ENCODE measurements at regions not wholly inside any gene's neighbourhood (a gene's known extent, or its start where the extent isn't known, plus 50 kb on each side); places are given as distances from the start of the nearest gene placed in this dataset.

DNA sequence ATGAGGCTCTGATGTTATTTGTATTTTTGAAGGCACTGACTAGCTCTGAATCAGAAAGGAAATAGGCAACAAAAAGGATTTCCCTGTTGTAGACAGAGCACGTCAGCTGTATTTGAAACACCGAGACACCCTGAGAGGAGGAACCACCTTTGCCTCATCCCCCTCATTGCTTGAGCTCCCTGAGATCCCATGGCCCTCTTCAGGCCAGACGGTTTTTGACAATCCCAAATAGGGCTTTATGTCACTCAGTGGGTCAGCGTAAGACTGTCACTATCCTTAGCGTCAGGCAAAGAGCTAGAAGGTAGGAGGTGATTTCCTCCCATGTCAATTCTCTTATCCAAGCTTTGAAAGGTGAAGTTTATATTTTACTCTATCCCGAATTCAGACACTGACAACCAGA, 254.3 kb downstream of the ZNF621 start:
- POLR2A ChIA-PET, result no interaction called here
- no peak for DNase-seq (ENCODE audit: low read depth, low spot score)
- BruUV-seq (replicated peaks), result no TSS peak
- intact Hi-C loops (cut with micrococcal nuclease; ENCODE audit: unreplicated experiment) (no loop called here), in situ Hi-C loops (cut with HindIII; ENCODE audit: low pct_unique_long_range_greater_than_20kb, low sequenced_read_pairs) (no loop called here)
- no peaks in the 10 kb centered on the region for H3K9me3 ChIP-seq (ENCODE audit: control insufficient read depth, insufficient read depth, low read depth, low read length)
- H3K4me1 ChIP-seq (ENCODE audit: control insufficient read depth, insufficient read depth, low read length), result no peaks in the 10 kb centered on the region
- H3K27me3 ChIP-seq (ENCODE audit: control insufficient read depth, insufficient read depth, low read length), result no peaks in the 10 kb centered on the region
- CTCF ChIA-PET, result no interaction called here
- no peak overlapping the region for H3K27ac ChIP-seq (ENCODE audit: low read length)
- no peak overlapping the region for H3K4me3 ChIP-seq (ENCODE audit: low read depth in 2 of 2, low read length in 2 of 2)
- TF ChIP-seq TCF7L2 (IDR thresholded peaks at IDR 0.05; ENCODE audit: low read depth, low read length), result no peak
- H3K36me3 ChIP-seq (ENCODE audit: control insufficient read depth, insufficient read depth, low read length), result no peaks in the 10 kb centered on the region
- ATAC-seq, result no peak

DNA sequence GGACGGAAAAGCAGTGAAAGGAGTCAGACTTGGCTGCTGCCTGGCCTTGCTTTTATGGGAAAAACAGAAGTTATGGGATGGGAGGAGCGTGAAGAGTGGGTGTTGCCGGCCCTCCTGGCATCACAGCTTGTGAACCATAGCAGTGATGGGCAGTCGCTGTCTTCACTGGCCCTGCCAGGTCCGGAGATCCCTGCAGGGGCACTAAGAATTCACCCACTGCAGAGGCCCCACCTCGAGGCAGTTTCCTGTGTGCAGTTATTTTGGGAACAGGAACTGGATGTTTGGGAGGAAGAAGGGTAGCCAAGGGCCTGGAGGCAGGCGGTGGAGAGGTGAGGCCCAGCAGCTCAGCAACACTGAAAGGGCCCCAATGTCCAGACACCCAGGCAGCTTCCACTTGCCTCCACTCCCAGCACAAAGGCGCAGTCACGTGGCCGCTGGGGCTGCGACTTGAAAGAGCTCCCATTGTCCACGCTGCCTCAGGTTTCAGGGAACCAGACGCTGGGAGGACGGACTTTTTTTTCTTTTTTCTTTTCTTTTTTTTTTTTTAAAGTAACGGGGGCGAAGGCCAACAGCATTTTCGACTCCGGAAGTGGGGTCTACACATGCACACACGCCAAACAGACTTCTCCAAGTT, 255.6 kb downstream of the ZNF621 start:
- H3K36me3 ChIP-seq (ENCODE audit: control insufficient read depth, insufficient read depth, low read length), result no peaks in the 10 kb centered on the region
- no peak overlapping the region for H3K27ac ChIP-seq (ENCODE audit: low read length)
- H3K27me3 ChIP-seq (ENCODE audit: control insufficient read depth, insufficient read depth, low read length), result no peaks in the 10 kb centered on the region
- intact Hi-C loops (cut with micrococcal nuclease; ENCODE audit: unreplicated experiment) (no loop called here), in situ Hi-C loops (cut with HindIII; ENCODE audit: low pct_unique_long_range_greater_than_20kb, low sequenced_read_pairs) (no loop called here)
- DNase-seq (ENCODE audit: low read depth, low spot score) (no peak), ATAC-seq (no peak)
- H3K9me3 ChIP-seq (ENCODE audit: control insufficient read depth, insufficient read depth, low read depth, low read length), result no peaks in the 10 kb centered on the region
- H3K4me3 ChIP-seq (ENCODE audit: low read depth in 2 of 2, low read length in 2 of 2), result no peak overlapping the region
- no peak for TF ChIP-seq POLR2AphosphoS5 (IDR thresholded peaks at IDR 0.05; ENCODE audit: low read depth, low read length)
- TF ChIP-seq, protein P1, sequence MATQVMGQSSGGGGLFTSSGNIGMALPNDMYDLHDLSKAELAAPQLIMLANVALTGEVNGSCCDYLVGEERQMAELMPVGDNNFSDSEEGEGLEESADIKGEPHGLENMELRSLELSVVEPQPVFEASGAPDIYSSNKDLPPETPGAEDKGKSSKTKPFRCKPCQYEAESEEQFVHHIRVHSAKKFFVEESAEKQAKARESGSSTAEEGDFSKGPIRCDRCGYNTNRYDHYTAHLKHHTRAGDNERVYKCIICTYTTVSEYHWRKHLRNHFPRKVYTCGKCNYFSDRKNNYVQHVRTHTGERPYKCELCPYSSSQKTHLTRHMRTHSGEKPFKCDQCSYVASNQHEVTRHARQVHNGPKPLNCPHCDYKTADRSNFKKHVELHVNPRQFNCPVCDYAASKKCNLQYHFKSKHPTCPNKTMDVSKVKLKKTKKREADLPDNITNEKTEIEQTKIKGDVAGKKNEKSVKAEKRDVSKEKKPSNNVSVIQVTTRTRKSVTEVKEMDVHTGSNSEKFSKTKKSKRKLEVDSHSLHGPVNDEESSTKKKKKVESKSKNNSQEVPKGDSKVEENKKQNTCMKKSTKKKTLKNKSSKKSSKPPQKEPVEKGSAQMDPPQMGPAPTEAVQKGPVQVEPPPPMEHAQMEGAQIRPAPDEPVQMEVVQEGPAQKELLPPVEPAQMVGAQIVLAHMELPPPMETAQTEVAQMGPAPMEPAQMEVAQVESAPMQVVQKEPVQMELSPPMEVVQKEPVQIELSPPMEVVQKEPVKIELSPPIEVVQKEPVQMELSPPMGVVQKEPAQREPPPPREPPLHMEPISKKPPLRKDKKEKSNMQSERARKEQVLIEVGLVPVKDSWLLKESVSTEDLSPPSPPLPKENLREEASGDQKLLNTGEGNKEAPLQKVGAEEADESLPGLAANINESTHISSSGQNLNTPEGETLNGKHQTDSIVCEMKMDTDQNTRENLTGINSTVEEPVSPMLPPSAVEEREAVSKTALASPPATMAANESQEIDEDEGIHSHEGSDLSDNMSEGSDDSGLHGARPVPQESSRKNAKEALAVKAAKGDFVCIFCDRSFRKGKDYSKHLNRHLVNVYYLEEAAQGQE (IDR thresholded peaks at IDR 0.05; ENCODE audit: insufficient read depth in 1 of 2, low read depth in 2 of 2, low read length in 1 of 2), result no peak
- TF ChIP-seq SIN3A (IDR thresholded peaks at IDR 0.05; ENCODE audit: borderline replicate concordance, insufficient read depth, low read depth, low read length), result no peak
- TF ChIP-seq TCF7L2 (IDR thresholded peaks at IDR 0.05; ENCODE audit: low read depth, low read length), result no peak
- TF ChIP-seq, protein P2, sequence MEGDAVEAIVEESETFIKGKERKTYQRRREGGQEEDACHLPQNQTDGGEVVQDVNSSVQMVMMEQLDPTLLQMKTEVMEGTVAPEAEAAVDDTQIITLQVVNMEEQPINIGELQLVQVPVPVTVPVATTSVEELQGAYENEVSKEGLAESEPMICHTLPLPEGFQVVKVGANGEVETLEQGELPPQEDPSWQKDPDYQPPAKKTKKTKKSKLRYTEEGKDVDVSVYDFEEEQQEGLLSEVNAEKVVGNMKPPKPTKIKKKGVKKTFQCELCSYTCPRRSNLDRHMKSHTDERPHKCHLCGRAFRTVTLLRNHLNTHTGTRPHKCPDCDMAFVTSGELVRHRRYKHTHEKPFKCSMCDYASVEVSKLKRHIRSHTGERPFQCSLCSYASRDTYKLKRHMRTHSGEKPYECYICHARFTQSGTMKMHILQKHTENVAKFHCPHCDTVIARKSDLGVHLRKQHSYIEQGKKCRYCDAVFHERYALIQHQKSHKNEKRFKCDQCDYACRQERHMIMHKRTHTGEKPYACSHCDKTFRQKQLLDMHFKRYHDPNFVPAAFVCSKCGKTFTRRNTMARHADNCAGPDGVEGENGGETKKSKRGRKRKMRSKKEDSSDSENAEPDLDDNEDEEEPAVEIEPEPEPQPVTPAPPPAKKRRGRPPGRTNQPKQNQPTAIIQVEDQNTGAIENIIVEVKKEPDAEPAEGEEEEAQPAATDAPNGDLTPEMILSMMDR (IDR thresholded peaks at IDR 0.05), result no peak
- CTCF ChIA-PET, result no interaction called here
- no TSS peak for BruUV-seq (replicated peaks)
- H3K4me1 ChIP-seq (ENCODE audit: control insufficient read depth, insufficient read depth, low read length), result no peaks in the 10 kb centered on the region
- POLR2A ChIA-PET, result no interaction called here

DNA sequence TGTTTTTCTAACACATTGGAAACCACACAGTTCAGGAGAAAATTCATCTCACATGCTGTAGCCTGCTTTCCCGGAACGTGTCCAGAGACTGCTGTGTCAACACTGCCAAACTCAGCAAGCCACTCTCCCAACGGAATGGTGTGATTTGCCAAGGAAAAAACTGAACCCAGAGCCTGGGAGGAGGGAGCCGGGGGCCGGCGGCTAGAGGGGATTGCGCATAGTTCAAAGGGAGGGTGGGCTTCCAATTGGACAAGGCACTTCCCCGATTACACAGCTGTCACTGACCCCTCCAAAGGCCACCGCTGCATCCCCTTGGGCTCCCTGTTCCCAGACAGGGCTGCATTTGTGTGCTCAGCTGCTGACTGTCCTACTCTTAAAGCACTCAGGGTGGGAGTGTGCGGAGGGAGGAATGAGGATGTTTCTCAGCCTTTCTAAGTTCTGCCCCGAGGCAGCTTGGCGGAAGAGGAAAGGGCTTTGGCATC, 256.2 kb downstream of the ZNF621 start:
- DNase-seq (ENCODE audit: low read depth, low spot score) (no peak), ATAC-seq (no peak)
- POLR2A ChIA-PET, result no interaction called here
- no peaks in the 10 kb centered on the region for H3K27me3 ChIP-seq (ENCODE audit: control insufficient read depth, insufficient read depth, low read length)
- BruUV-seq (replicated peaks), result no TSS peak
- TF ChIP-seq, protein P1 (IDR thresholded peaks at IDR 0.05; ENCODE audit: insufficient read depth in 1 of 2, low read depth in 2 of 2, low read length in 1 of 2), result no peak
- TF ChIP-seq, protein P2 (IDR thresholded peaks at IDR 0.05), result no peak
- no peak for TF ChIP-seq POLR2AphosphoS5 (IDR thresholded peaks at IDR 0.05; ENCODE audit: low read depth, low read length)
- H3K4me3 ChIP-seq (ENCODE audit: low read depth in 2 of 2, low read length in 2 of 2), result no peak overlapping the region
- no peak overlapping the region for H3K27ac ChIP-seq (ENCODE audit: low read length)
- intact Hi-C loops (cut with micrococcal nuclease; ENCODE audit: unreplicated experiment) (no loop called here), in situ Hi-C loops (cut with HindIII; ENCODE audit: low pct_unique_long_range_greater_than_20kb, low sequenced_read_pairs) (no loop called here)
- H3K4me1 ChIP-seq (ENCODE audit: control insufficient read depth, insufficient read depth, low read length), result no peaks in the 10 kb centered on the region
- H3K36me3 ChIP-seq (ENCODE audit: control insufficient read depth, insufficient read depth, low read length), result no peaks in the 10 kb centered on the region
- CTCF ChIA-PET, result no interaction called here
- H3K9me3 ChIP-seq (ENCODE audit: control insufficient read depth, insufficient read depth, low read depth, low read length), result no peaks in the 10 kb centered on the region
